Endothelial cell of umbilical vein (primary cell): ENCODE measurements at regions not wholly inside any gene's neighbourhood (a gene's known extent, or its start where the extent isn't known, plus 50 kb on each side); places are given as distances from the start of the nearest gene placed in this dataset.

ENCODE experiments used
- BruUV-seq: library from RNA; stranded (reverse); fragments of 400-500 nt; replicated peaks from 2 replicates; lab custom pipeline; 2021; lab: Mats Ljungman, UMichigan
- CTCF ChIA-PET: fragments of 300-600, 350-600 bp; sonication (Branson Sonifier 250); formaldehyde crosslinking; loops from one replicate; lab custom pipeline; 2021; ENCODE audit warnings: antibody characterized with exemption, inconsistent platforms; lab: Charles Lee
- POLR2A ChIA-PET: fragments of 300-600, 350-600 bp; sonication (Branson Sonifier 250); formaldehyde crosslinking; loops from one replicate; lab custom pipeline; 2021; ENCODE audit warnings: antibody characterized with exemption, inconsistent platforms; lab: Charles Lee
- DNase-seq: peaks from one replicate; pipeline ENCODE4 v3.0.0-alpha.2; 2011; ENCODE audit warnings: low read depth, low spot score
- FAIRE-seq: peaks from 2 replicates; lab custom pipeline; 2011; peaks lifted over from hg19 to GRCh38; lab: Jason Lieb, UNC
- H2AFZ ChIP-seq: 2 replicates; pipeline ENCODE4 v1.6.0; 2012; ENCODE audit warnings: low read depth, low read length, control low read depth, inconsistent platforms
- H3K27ac ChIP-seq: 2 replicates; pipeline ENCODE4 v1.5.1; 2011; ENCODE audit warnings: low read depth, mild to moderate bottlenecking, control low read depth, low read length, moderate library complexity; ENCODE audit not compliant: insufficient read depth
- H3K27me3 ChIP-seq, 2 experiments: 2 replicates each; pipeline versions ENCODE4 v1.6.0 to v1.6.1; 2011; ENCODE audit warnings: low read length in 2 of 2, mixed read lengths in 1 of 2; ENCODE audit not compliant: control insufficient read depth in 2 of 2, insufficient read depth in 2 of 2
- H3K36me3 ChIP-seq, 2 experiments: 2 replicates in 1 of 2; 3 replicates in 1 of 2; pipeline ENCODE4 v1.5.1; 2011; ENCODE audit warnings: low read length in 2 of 2, mild to moderate bottlenecking in 1 of 2, moderate library complexity in 1 of 2; ENCODE audit not compliant: control insufficient read depth in 2 of 2, insufficient read depth in 2 of 2; ENCODE audit errors: extremely low read depth in 1 of 2
- H3K4me1 ChIP-seq: 3 replicates; pipeline ENCODE4 v1.5.1; 2011; ENCODE audit warnings: mild to moderate bottlenecking, low read length; ENCODE audit not compliant: control insufficient read depth, insufficient read depth; ENCODE audit errors: extremely low read depth
- H3K4me2 ChIP-seq: 2 replicates; pipeline ENCODE4 v1.6.1; 2011; ENCODE audit warnings: low read length, control low read depth, mixed read lengths; ENCODE audit not compliant: insufficient read depth
- H3K4me3 ChIP-seq, 3 experiments: fragments of 200-600 bp in 1 of 3; sonication (generic), shearing (Covaris generic) in 1 of 3; replicated peaks in 1 of 3; 2 replicates each; pipeline ENCODE4 v1.5.1; 2011 to 2016; ENCODE audit warnings: control low read depth in 3 of 3, low read length in 3 of 3, mild to moderate bottlenecking in 2 of 3, inconsistent platforms in 1 of 3, low read depth in 1 of 3, moderate library complexity in 1 of 3; ENCODE audit not compliant: insufficient read depth in 1 of 3
- H3K79me2 ChIP-seq: 2 replicates; pipeline ENCODE4 v1.6.0; 2012; ENCODE audit warnings: low read length, inconsistent platforms; ENCODE audit not compliant: control insufficient read depth, insufficient read depth
- H3K9ac ChIP-seq: replicated peaks from 2 replicates; pipeline ENCODE3; 2011; ENCODE audit warnings: low read length, control low read depth; ENCODE audit not compliant: insufficient read depth; ENCODE audit errors: extremely low read depth
- H3K9me1 ChIP-seq: replicated peaks from 3 replicates; pipeline ENCODE4 v1.6.0; 2011; ENCODE audit warnings: mild to moderate bottlenecking, low read length; ENCODE audit not compliant: control insufficient read depth, insufficient read depth; ENCODE audit errors: extremely low read depth
- H3K9me3 ChIP-seq: replicated peaks from 2 replicates; pipeline ENCODE4 v1.5.1; 2012; ENCODE audit warnings: low read length, inconsistent platforms; ENCODE audit not compliant: control insufficient read depth, insufficient read depth
- H4K20me1 ChIP-seq: replicated peaks from 2 replicates; pipeline ENCODE3; 2011; ENCODE audit warnings: mild to moderate bottlenecking, low read length; ENCODE audit not compliant: control insufficient read depth, insufficient read depth; ENCODE audit errors: extremely low read depth
- CTCF ChIP-seq, 2 donors: IDR thresholded peaks; 1 replicate in 1 of 2; 2 replicates in 1 of 2; pipeline ENCODE4 v1.5.1; 2011; ENCODE audit warnings: low read length in 2 of 2, mild to moderate bottlenecking in 2 of 2, moderate library complexity in 2 of 2, control low read depth in 1 of 2, inconsistent platforms in 1 of 2, low read depth in 1 of 2; ENCODE audit not compliant: insufficient read depth in 1 of 2; ENCODE audit errors: extremely low read depth in 1 of 2
- EZH2 ChIP-seq: IDR thresholded peaks from 2 replicates; pipeline ENCODE4 v1.6.1; 2012; ENCODE audit warnings: borderline replicate concordance, low read depth, mild to moderate bottlenecking, moderate library complexity, low read length, inconsistent platforms; ENCODE audit not compliant: severe bottlenecking
- FOS ChIP-seq: IDR thresholded peaks from 2 replicates; pipeline ENCODE4 v1.6.1; 2011; ENCODE audit warnings: mild to moderate bottlenecking, low read length, moderate library complexity, borderline replicate concordance; ENCODE audit not compliant: insufficient read depth
- GATA2 ChIP-seq: IDR thresholded peaks from 2 replicates; pipeline ENCODE4 v1.7.0; 2011; ENCODE audit warnings: low read depth, mild to moderate bottlenecking, moderate library complexity, mixed read lengths, low read length; ENCODE audit not compliant: insufficient read length, insufficient read depth
- JUN ChIP-seq: IDR thresholded peaks from 2 replicates; pipeline ENCODE4 v1.6.1; 2011; ENCODE audit warnings: borderline replicate concordance, low read depth; ENCODE audit not compliant: insufficient read length, insufficient read depth
- MAX ChIP-seq: IDR thresholded peaks from 2 replicates; pipeline ENCODE4 v1.6.1; 2011; ENCODE audit not compliant: insufficient read depth, insufficient read length
- MYC ChIP-seq: IDR thresholded peaks from one replicate; pipeline ENCODE4 v1.6.1; 2011; ENCODE audit warnings: mild to moderate bottlenecking, low read depth, low read length
- POLR2A ChIP-seq: IDR thresholded peaks from 2 replicates; pipeline ENCODE4 v1.6.1; 2012; ENCODE audit warnings: low read depth, mild to moderate bottlenecking, control low read depth, low read length
- POLR2AphosphoS5 ChIP-seq: IDR thresholded peaks from 2 replicates; pipeline ENCODE4 v1.6.1; 2012; ENCODE audit warnings: low read depth, mild to moderate bottlenecking, control low read depth, low read length, moderate library complexity; ENCODE audit not compliant: insufficient read depth
- dilution Hi-C: fragments of 300-500 bp; cut with MboI; formaldehyde crosslinking; loops from one replicate; pipeline ENCODE4 v1.15.0; 2019; ENCODE audit warnings: low sequenced_read_pairs; ENCODE audit not compliant: extremely low pct_ligation_motif_present
- intact Hi-C: fragments of 100-400 bp; cut with micrococcal nuclease; formaldehyde crosslinking; loops from one replicate; pipeline ENCODE4 v1.10.0; 2022

DNA sequence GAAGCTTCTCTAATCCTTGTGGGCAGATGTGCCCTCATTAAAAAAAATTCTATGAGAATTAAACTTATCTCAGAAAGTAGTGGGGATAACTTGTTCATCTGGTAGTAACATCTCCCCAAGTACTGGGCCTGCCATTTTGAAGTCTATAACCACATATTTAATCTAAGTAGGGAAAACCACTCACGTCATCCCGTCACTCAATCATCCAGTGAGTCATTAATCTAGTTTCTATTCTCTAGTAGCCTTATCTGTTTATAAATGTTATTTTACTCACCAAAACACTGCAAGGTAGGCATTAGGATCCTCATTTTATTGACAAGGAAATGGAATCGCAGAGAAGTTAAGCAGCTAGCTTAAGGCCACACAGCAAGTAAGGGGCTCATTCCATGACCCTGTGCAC lies 221.9 kb downstream of the ATG4C start:
- Histone ChIP-seq H3K27me3 (peaks cover 0 to 3% of the 10 kb centered on the region in 2 experiments), H3K27ac (no peak overlapping the region), H3K9ac (no peak overlapping the region), H3K4me2 (no peak overlapping the region), H3K36me3 (no peaks in the 10 kb centered on the region), H3K4me1 (no peaks in the 10 kb centered on the region), H4K20me1 (no peaks in the 10 kb centered on the region), H3K9me1 (no peaks in the 10 kb centered on the region), H2AFZ (no peak overlapping the region), H3K9me3 (no peaks in the 10 kb centered on the region), H3K79me2 (no peaks in the 10 kb centered on the region), H3K4me3 (no peak overlapping the region)
- intact Hi-C loops, result loop anchor here (1.0 to 10.0 kb wide), 3 partner anchors 143 to 549 kb away; no protein-coding TSS in a partner anchor
- FAIRE-seq, result no peak
- no peak for DNase-seq
- POLR2A ChIA-PET, result no interaction called here
- dilution Hi-C loops, result no loop called here
- BruUV-seq, result no TSS peak
- CTCF ChIA-PET, result interaction anchor here (1.1 to 1.7 kb wide), 4 partner anchors 143 to 532 kb away, joined by 5 to 31 read pairs (median 9); no protein-coding TSS in a partner anchor
- no peak for TF ChIP-seq MYC
- no peak for TF ChIP-seq FOS
- TF ChIP-seq GATA2, result no peak
- no peak for TF ChIP-seq MAX
- no peak for TF ChIP-seq POLR2AphosphoS5
- no peak for TF ChIP-seq EZH2
- no peak for TF ChIP-seq POLR2A
- no peak for TF ChIP-seq JUN
- TF ChIP-seq CTCF (IDR thresholded peaks at IDR 0.05; ENCODE audit: extremely low read depth in 1 of 2, insufficient read depth in 1 of 2, low read depth in 1 of 2, low read length in 2 of 2), result no peak
